IPS-15b (cell line): ENCODE measurements at regions not wholly inside any gene's neighbourhood (a gene's known extent, or its start where the extent isn't known, plus 50 kb on each side); places are given as distances from the start of the nearest gene placed in this dataset.

Experiments
- H3K27me3 ChIP-seq: one replicate; pipeline ENCODE4 v1.6.1; 2013; ENCODE audit warnings: low read length; ENCODE audit not compliant: control insufficient read depth, insufficient read depth
- H3K36me3 ChIP-seq: one replicate; pipeline ENCODE4 v1.6.1; 2013; ENCODE audit warnings: low read length; ENCODE audit not compliant: control insufficient read depth, insufficient read depth
- H3K4me1 ChIP-seq: one replicate; pipeline ENCODE4 v1.6.1; 2013; ENCODE audit warnings: mild to moderate bottlenecking, low read length; ENCODE audit not compliant: control insufficient read depth, insufficient read depth
- H3K4me3 ChIP-seq: one replicate; pipeline ENCODE4 v1.5.1; 2013; ENCODE audit warnings: low read depth, low read length
- H3K9ac ChIP-seq: one replicate; pipeline ENCODE4 v1.6.1; 2013; ENCODE audit warnings: low read depth, mild to moderate bottlenecking, low read length
- H3K9me3 ChIP-seq: one replicate; pipeline ENCODE4 v1.6.1; 2013; ENCODE audit warnings: mild to moderate bottlenecking, low read length; ENCODE audit not compliant: control insufficient read depth, insufficient read depth

DNA sequence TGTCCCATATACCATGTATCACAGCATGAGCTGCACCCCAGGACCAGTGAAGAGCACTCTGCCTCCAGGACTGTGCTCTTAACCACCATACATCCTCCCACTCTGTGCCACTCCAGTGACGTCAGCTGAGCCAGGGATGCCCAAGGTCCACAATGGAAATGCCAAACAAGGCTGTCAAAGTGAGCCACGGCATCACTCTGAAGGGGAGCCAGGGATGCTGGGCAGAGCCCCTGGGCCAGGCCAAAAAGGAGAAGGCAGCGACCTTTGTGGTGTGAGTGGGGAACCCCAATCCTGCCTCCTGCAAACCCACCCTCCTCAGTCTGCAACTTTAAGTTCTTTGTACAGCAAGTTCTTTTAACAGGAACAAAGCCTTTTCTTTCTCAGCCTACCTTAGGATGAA, 242.7 kb downstream of the SYK start:
- H3K27me3 ChIP-seq, result no peaks in the 10 kb centered on the region
- H3K4me3 ChIP-seq, result no peak overlapping the region
- H3K4me1 ChIP-seq, result no peaks in the 10 kb centered on the region
- no peaks in the 10 kb centered on the region for H3K9me3 ChIP-seq
- H3K9ac ChIP-seq, result no peak overlapping the region
- no peaks in the 10 kb centered on the region for H3K36me3 ChIP-seq

DNA sequence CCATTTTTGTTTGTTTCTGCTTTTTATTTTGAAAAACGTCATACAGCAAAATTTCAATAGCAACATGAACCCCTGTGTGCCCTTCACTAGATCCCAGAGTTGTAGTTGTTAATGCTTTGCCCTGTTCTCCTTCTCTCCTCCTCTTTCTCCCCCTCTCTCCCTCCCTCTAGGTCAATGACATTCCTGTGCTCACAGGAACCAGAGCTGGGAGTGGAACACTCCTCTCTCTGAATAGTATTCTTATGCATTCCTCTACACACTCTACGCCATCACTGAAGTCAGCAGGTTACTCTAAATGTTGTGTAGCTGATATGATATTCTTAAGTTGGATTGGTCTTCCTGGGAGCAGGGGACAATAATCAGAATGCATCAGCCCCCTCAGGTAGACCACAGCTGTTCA, 243.4 kb downstream of the SYK start:
- H3K9me3 ChIP-seq, result no peaks in the 10 kb centered on the region
- no peak overlapping the region for H3K9ac ChIP-seq
- no peak overlapping the region for H3K4me3 ChIP-seq
- H3K36me3 ChIP-seq, result no peaks in the 10 kb centered on the region
- H3K27me3 ChIP-seq, result no peaks in the 10 kb centered on the region
- no peaks in the 10 kb centered on the region for H3K4me1 ChIP-seq

GRCh38 chr9:91047529-91047928, 245.9 kb downstream of the SYK start:
- Histone ChIP-seq H3K9me3 (no peaks in the 10 kb centered on the region), H3K36me3 (no peaks in the 10 kb centered on the region), H3K9ac (no peak overlapping the region), H3K27me3 (no peaks in the 10 kb centered on the region), H3K4me1 (no peaks in the 10 kb centered on the region), H3K4me3 (no peak overlapping the region)

GRCh38 chr9:91047993-91048607, 246.5 kb downstream of the SYK start:
- Histone ChIP-seq H3K9me3 (no peaks in the 10 kb centered on the region), H3K36me3 (no peaks in the 10 kb centered on the region), H3K27me3 (no peaks in the 10 kb centered on the region), H3K9ac (no peak overlapping the region), H3K4me1 (no peaks in the 10 kb centered on the region), H3K4me3 (no peak overlapping the region)

- Histone ChIP-seq H3K27me3 (no peaks in the 10 kb centered on the region), H3K9ac (no peak overlapping the region), H3K4me3 (no peak overlapping the region), H3K36me3 (no peaks in the 10 kb centered on the region), H3K9me3 (no peaks in the 10 kb centered on the region), H3K4me1 (no peaks in the 10 kb centered on the region)
Measured at GRCh38 chr9:91048749-91049148, 247.1 kb downstream of the SYK start.

GRCh38 chr9:91053824-91054223, 252.2 kb downstream of the SYK start:
- H3K9ac ChIP-seq, result no peak overlapping the region
- H3K4me3 ChIP-seq, result no peak overlapping the region
- H3K27me3 ChIP-seq, result no peaks in the 10 kb centered on the region

DNA sequence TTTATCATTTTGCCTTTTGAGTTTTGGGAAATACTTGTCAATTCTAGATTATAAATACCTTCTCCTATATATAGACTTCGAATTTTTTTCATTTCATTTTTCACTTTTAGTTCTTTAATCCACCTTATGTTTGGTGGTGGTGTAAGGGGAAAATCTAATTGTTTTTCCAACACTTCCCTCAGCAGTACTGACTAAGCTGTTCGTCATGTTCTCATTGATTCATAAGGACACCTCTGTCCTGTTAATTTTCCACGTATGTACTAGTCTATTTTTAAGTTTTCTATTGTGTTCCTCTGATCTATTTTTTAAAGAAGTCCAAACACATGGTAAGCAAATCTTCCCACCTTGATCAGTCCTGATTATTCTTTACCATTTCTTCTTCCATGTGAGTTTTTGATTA, 254.2 kb downstream of the SYK start:
- Histone ChIP-seq H3K4me3 (no peak overlapping the region), H3K27me3 (no peaks in the 10 kb centered on the region), H3K9ac (no peak overlapping the region), H3K36me3 (no peaks in the 10 kb centered on the region), H3K9me3 (no peaks in the 10 kb centered on the region), H3K4me1 (no peaks in the 10 kb centered on the region)

More at GRCh38 chr9:91053824-91054223, 252.2 kb downstream of the SYK start:
- Histone ChIP-seq H3K9me3 (no peaks in the 10 kb centered on the region), H3K4me1 (no peaks in the 10 kb centered on the region), H3K36me3 (no peaks in the 10 kb centered on the region)

DNA sequence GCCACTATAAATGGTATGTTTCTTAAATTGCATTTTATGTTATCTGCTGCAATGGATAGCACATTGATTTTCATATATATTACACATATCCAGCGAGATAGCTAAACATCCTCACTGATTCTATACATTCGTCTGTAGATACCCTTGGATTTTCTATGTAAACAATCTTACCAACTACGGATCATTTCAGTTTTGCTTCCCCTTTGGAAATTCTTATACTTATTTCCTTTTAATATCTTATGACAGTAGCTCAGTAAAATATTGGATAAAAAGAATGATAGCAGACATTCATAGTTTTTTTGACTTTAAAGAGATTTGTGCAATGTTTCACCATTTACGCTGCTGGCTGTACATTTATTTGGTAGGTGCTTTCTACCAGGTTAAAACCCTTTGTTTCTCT, 254.9 kb downstream of the SYK start:
- Histone ChIP-seq H3K27me3 (no peaks in the 10 kb centered on the region), H3K9ac (no peak overlapping the region), H3K36me3 (no peaks in the 10 kb centered on the region), H3K9me3 (no peaks in the 10 kb centered on the region), H3K4me3 (no peak overlapping the region), H3K4me1 (no peaks in the 10 kb centered on the region)

GRCh38 chr9:91056917-91057316, 255.3 kb downstream of the SYK start:
- Histone ChIP-seq H3K9ac (no peak overlapping the region), H3K4me3 (no peak overlapping the region), H3K9me3 (no peaks in the 10 kb centered on the region), H3K27me3 (no peaks in the 10 kb centered on the region), H3K4me1 (no peaks in the 10 kb centered on the region), H3K36me3 (no peaks in the 10 kb centered on the region)

GRCh38 chr9:91059713-91060112, 258.1 kb downstream of the SYK start:
- no peaks in the 10 kb centered on the region for H3K4me1 ChIP-seq

GRCh38 chr9:91060520-91061343, 259.1 kb downstream of the SYK start:
- H3K4me1 ChIP-seq, result no peaks in the 10 kb centered on the region
- H3K27me3 ChIP-seq, result no peaks in the 10 kb centered on the region
- H3K9ac ChIP-seq, result no peak overlapping the region
- no peak overlapping the region for H3K4me3 ChIP-seq
- H3K9me3 ChIP-seq, result no peaks in the 10 kb centered on the region
- no peaks in the 10 kb centered on the region for H3K36me3 ChIP-seq

More at GRCh38 chr9:91059713-91060112, 258.1 kb downstream of the SYK start:
- no peak overlapping the region for H3K4me3 ChIP-seq
- no peak overlapping the region for H3K9ac ChIP-seq
- H3K9me3 ChIP-seq, result no peaks in the 10 kb centered on the region
- H3K27me3 ChIP-seq, result no peaks in the 10 kb centered on the region
- no peaks in the 10 kb centered on the region for H3K36me3 ChIP-seq

DNA sequence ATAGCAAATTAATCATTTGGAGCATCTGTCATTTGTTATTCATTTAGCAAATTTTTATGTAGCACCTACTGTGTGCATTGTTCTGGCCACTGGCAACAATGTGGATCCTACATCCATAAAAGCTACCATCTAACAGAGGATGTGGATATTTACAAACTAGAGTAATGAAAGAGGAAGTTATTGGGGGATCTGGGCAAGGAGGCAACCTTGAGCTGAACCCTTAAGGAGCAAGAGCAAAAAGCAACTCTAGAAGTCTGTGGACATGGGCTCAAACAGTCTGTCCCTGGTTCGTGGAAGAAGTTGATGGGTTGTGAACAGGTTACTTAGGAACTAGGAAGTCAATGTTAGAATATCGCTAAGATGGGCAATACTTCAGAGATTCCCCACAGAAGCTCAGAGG, 259.9 kb downstream of the SYK start:
- no peaks in the 10 kb centered on the region for H3K36me3 ChIP-seq
- no peaks in the 10 kb centered on the region for H3K27me3 ChIP-seq
- H3K4me3 ChIP-seq, result no peak overlapping the region
- H3K9ac ChIP-seq, result no peak overlapping the region
- no peaks in the 10 kb centered on the region for H3K9me3 ChIP-seq
- H3K4me1 ChIP-seq, result no peaks in the 10 kb centered on the region
